Panc1 (cell line): ENCODE measurements at regions not wholly inside any gene's neighbourhood (a gene's known extent, or its start where the extent isn't known, plus 50 kb on each side); places are given as distances from the start of the nearest gene placed in this dataset.

ENCODE experiments used
- ATAC-seq: fragments of 200-7000 bp; cut with Tn5 transposase; 2 replicates; pipeline ENCODE4 v1.9.1; 2020; ENCODE audit warnings: mild to moderate bottlenecking, moderate library complexity
- BruUV-seq: library from RNA; stranded (reverse); fragments of 400-500 nt; replicated peaks from 2 replicates; lab custom pipeline; 2021; lab: Mats Ljungman, UMichigan
- CTCF ChIA-PET: fragments of 300-600 bp; sonication (Branson Sonifier 250); formaldehyde crosslinking; loops from one replicate; lab custom pipeline; 2022; ENCODE audit warnings: antibody characterized with exemption; lab: Charles Lee
- POLR2A ChIA-PET: fragments of 300-600 bp; sonication (Branson Sonifier 250); formaldehyde crosslinking; loops from one replicate; lab custom pipeline; 2022; ENCODE audit warnings: antibody characterized with exemption; lab: Charles Lee
- DNase-seq: peaks from one replicate; pipeline ENCODE4 v3.0.0-alpha.2; 2010; ENCODE audit warnings: low read depth, low spot score
- H3K27ac ChIP-seq: 2 replicates; pipeline ENCODE4 v1.5.1; 2011; ENCODE audit warnings: mild to moderate bottlenecking, low read length, inconsistent platforms
- H3K27me3 ChIP-seq: fragments of 200-500 bp; sonication (Bioruptor generic); 2 replicates; pipeline ENCODE4 v1.6.0; 2014; ENCODE audit warnings: low read length, inconsistent platforms; ENCODE audit not compliant: control insufficient read depth, insufficient read depth
- H3K36me3 ChIP-seq: fragments of 200-500 bp; sonication (Bioruptor generic); 2 replicates; pipeline ENCODE4 v1.5.1; 2014; ENCODE audit warnings: inconsistent platforms, mild to moderate bottlenecking, low read length, moderate library complexity; ENCODE audit not compliant: control insufficient read depth, insufficient read depth
- H3K4me1 ChIP-seq: 2 replicates; pipeline ENCODE4 v1.5.1; 2011; ENCODE audit warnings: inconsistent platforms, mild to moderate bottlenecking, low read length, moderate library complexity; ENCODE audit not compliant: control insufficient read depth, insufficient read depth
- H3K4me3 ChIP-seq, 2 experiments: 2 replicates each; pipeline ENCODE4 v1.5.1; 2011 to 2012; ENCODE audit warnings: low read depth in 2 of 2, low read length in 2 of 2, mild to moderate bottlenecking in 2 of 2, inconsistent platforms in 1 of 2, moderate library complexity in 1 of 2
- H3K9me3 ChIP-seq: fragments of 200-500 bp; sonication (Bioruptor generic); 2 replicates; pipeline ENCODE4 v1.5.1; 2014; ENCODE audit warnings: low read depth, mild to moderate bottlenecking, inconsistent platforms, low read length, moderate library complexity; ENCODE audit not compliant: control insufficient read depth, insufficient read depth
- POLR2AphosphoS5 ChIP-seq: IDR thresholded peaks from 2 replicates; pipeline ENCODE4 v1.6.1; 2012; ENCODE audit warnings: mild to moderate bottlenecking, low read depth, low read length, moderate library complexity
- SIN3A ChIP-seq: IDR thresholded peaks from 2 replicates; pipeline ENCODE4 v1.6.1; 2012; ENCODE audit warnings: low read depth, mild to moderate bottlenecking, low read length, moderate library complexity, borderline replicate concordance; ENCODE audit not compliant: insufficient read depth
- TCF7L2 ChIP-seq: IDR thresholded peaks from 2 replicates; pipeline ENCODE4 v1.6.1; 2011; ENCODE audit warnings: mild to moderate bottlenecking, low read depth, low read length, inconsistent platforms
- in situ Hi-C: cut with HindIII; loops from 2 replicates; pipeline ENCODE4 v1.10.0; 2016; ENCODE audit warnings: low sequenced_read_pairs, low pct_unique_long_range_greater_than_20kb
- intact Hi-C: fragments of 100-400 bp; cut with micrococcal nuclease; formaldehyde crosslinking; loops from one replicate; pipeline ENCODE4 v1.10.0; 2022; ENCODE audit not compliant: unreplicated experiment
- TF ChIP-seq, protein P1 (sequence below), 2 experiments: IDR thresholded peaks; 2 replicates each; pipeline ENCODE4 v1.6.1; 2011 to 2012; ENCODE audit warnings: low read depth in 2 of 2, control low read depth in 1 of 2, low read length in 1 of 2, mild to moderate bottlenecking in 1 of 2, moderate library complexity in 1 of 2; ENCODE audit not compliant: insufficient read depth in 1 of 2
- TF ChIP-seq, protein P2 (sequence below): fragments of 450-650 bp; IDR thresholded peaks from 2 replicates; pipeline ENCODE4 v1.5.1; 2017; ENCODE audit warnings: mild to moderate bottlenecking

DNA sequence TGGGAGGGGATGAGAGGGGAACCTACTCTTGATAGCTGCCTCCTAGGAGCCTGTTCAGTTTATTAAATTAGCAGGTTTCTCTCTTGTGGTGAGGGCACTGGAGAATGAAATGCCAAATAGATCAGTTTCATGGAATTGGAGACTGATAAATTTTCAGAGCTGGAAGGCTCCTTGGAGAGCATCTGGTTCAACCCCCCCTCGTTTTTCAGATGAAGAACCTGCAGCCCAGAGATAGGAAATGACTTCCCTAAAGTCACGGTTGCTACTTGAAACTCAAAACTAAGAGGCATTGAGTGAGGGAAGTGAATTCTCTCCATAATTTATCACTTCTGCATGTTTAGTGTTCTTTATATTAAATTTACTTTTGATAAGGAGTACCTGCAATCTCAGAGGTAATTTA, 366.0 kb upstream of the CCL2 start:
- no peak overlapping the region for H3K27ac ChIP-seq
- DNase-seq: no peak
- no peaks in the 10 kb centered on the region for H3K36me3 ChIP-seq
- no peaks in the 10 kb centered on the region for H3K4me1 ChIP-seq
- intact Hi-C loops (no loop called here), in situ Hi-C loops (no loop called here)
- no peak for ATAC-seq
- ChIA-PET POLR2A (no interaction called here), CTCF (no interaction called here)
- TF ChIP-seq, protein P1, sequence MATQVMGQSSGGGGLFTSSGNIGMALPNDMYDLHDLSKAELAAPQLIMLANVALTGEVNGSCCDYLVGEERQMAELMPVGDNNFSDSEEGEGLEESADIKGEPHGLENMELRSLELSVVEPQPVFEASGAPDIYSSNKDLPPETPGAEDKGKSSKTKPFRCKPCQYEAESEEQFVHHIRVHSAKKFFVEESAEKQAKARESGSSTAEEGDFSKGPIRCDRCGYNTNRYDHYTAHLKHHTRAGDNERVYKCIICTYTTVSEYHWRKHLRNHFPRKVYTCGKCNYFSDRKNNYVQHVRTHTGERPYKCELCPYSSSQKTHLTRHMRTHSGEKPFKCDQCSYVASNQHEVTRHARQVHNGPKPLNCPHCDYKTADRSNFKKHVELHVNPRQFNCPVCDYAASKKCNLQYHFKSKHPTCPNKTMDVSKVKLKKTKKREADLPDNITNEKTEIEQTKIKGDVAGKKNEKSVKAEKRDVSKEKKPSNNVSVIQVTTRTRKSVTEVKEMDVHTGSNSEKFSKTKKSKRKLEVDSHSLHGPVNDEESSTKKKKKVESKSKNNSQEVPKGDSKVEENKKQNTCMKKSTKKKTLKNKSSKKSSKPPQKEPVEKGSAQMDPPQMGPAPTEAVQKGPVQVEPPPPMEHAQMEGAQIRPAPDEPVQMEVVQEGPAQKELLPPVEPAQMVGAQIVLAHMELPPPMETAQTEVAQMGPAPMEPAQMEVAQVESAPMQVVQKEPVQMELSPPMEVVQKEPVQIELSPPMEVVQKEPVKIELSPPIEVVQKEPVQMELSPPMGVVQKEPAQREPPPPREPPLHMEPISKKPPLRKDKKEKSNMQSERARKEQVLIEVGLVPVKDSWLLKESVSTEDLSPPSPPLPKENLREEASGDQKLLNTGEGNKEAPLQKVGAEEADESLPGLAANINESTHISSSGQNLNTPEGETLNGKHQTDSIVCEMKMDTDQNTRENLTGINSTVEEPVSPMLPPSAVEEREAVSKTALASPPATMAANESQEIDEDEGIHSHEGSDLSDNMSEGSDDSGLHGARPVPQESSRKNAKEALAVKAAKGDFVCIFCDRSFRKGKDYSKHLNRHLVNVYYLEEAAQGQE (IDR thresholded peaks at IDR 0.05; ENCODE audit: insufficient read depth in 1 of 2, low read depth in 2 of 2, low read length in 1 of 2): no peak
- no peak for TF ChIP-seq POLR2AphosphoS5
- TF ChIP-seq, protein P2, sequence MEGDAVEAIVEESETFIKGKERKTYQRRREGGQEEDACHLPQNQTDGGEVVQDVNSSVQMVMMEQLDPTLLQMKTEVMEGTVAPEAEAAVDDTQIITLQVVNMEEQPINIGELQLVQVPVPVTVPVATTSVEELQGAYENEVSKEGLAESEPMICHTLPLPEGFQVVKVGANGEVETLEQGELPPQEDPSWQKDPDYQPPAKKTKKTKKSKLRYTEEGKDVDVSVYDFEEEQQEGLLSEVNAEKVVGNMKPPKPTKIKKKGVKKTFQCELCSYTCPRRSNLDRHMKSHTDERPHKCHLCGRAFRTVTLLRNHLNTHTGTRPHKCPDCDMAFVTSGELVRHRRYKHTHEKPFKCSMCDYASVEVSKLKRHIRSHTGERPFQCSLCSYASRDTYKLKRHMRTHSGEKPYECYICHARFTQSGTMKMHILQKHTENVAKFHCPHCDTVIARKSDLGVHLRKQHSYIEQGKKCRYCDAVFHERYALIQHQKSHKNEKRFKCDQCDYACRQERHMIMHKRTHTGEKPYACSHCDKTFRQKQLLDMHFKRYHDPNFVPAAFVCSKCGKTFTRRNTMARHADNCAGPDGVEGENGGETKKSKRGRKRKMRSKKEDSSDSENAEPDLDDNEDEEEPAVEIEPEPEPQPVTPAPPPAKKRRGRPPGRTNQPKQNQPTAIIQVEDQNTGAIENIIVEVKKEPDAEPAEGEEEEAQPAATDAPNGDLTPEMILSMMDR: no peak
- TF ChIP-seq TCF7L2: no peak
- TF ChIP-seq SIN3A: no peak
- no peaks in the 10 kb centered on the region for H3K9me3 ChIP-seq
- H3K4me3 ChIP-seq: no peak overlapping the region
- BruUV-seq: no TSS peak
- peaks cover 4% of the 10 kb centered on the region for H3K27me3 ChIP-seq

DNA sequence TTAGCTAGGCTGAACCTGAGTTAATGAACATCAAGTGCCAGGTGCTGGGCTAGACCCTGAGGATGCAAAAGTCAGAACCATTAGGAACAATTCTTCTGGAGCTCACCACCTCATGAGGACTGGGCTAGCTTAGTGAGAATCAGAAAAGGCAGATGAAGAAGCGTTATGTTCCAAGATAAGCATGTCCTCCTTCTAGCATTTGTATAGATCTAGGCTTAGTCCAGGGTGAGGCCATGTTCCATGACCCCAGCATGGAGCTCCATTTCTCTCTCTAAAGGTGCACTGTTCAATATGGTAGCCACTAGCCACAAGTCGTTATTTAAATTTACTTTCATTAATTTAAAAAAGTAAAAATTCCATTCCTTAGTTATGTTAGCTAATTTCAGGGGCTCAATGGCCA, 365.3 kb upstream of the CCL2 start:
- no peak for ATAC-seq
- in situ Hi-C loops (no loop called here), intact Hi-C loops (no loop called here)
- Histone ChIP-seq H3K9me3 (no peaks in the 10 kb centered on the region), H3K4me1 (no peaks in the 10 kb centered on the region), H3K36me3 (no peaks in the 10 kb centered on the region), H3K27ac (no peak overlapping the region), H3K27me3 (peaks cover 4% of the 10 kb centered on the region), H3K4me3 (no peak overlapping the region)
- TF ChIP-seq, protein P1 (IDR thresholded peaks at IDR 0.05; ENCODE audit: insufficient read depth in 1 of 2, low read depth in 2 of 2, low read length in 1 of 2): no peak
- TF ChIP-seq SIN3A (no peak), POLR2AphosphoS5 (no peak), TCF7L2 (no peak)
- TF ChIP-seq, protein P2: no peak
- BruUV-seq: no TSS peak
- CTCF ChIA-PET: no interaction called here
- POLR2A ChIA-PET: no interaction called here
- no peak for DNase-seq
